ENCODE measurements at regions not wholly inside any gene's neighbourhood (a gene's known extent, or its start where the extent isn't known, plus 50 kb on each side); places are given as distances from the start of the nearest gene placed in this dataset.
"Not testable (repeated sequence)": the region's sequence is repeated elsewhere in the genome, so short reads cannot be mapped to it uniquely, and the experiment has no call there.

DNA sequence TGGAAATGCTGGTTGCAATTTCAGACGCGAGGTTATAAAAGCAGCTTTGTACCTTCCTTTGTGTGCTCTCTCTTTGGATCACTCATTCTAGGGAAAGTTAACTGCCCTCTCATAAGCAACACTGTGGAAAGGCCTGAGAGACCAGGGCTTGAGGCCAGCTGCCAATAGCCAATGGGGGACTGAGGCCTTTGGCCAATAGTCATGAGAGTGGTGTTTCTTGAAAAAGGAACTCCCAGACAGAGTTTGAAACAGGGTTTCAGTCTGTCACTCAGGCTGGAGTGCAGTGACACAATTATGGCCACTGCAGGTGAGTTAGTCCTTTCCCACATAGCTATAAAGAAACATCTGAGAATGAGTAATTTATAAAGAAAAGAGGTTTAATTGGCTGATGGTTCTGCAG, 524.7 kb upstream of the SMIM31 start:
- DNase-seq: no peak

DNA sequence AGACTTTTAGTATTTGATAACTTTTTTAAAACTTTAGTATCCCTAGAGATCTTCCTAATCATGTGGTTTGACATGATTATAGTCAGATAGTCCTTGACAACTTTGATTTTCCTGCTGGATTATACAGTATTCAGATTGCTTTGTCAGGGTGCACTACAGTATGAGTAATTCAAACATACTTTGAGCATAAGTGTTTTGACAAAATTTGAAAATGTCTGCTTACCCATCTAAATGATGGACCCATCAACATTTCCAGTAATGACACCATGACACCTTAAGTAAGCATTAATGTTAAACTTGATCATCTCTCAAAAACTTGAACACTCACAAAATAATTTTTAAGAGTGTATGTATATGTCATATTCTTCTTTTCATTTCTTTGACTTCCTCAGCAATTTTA, 514.5 kb upstream of the SMIM31 start:
- no peak for DNase-seq

DNA sequence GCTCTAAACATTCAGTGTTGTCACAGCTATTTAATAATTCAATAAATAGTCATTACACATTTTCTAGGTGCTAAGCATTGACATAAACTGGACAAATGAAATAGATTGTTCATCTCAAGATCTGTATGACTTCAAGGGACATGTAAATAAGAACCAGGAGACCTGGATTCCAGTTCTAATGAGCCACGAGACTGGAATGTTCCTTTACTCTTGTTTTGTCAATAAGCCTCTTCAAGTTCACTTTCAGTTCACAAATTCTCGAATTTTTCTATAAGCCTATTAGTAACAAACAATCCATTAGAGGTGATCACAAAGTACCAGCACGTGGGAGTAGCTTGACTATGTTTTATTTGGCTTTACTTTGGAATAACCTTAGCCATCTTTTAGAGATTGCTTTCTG, 514.0 kb upstream of the SMIM31 start:
- DNase-seq: no peak

DNA sequence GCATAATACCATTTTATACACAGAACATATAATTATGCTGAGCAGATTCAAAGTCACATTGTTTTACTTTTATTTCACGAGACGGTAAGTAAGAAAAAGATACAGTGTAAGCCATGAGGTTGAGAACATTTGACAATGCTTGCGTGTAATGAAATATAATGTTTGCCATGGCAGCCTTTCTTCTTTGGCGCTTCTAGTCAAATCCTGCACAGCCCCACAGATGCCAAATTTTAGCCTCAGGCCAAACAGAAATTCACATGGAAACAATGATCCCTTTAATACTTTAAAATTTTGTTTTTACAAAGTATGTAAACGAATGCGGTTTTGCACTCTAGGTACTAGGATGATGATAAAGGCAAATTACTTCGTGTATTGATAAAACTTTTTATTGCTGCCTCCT, 502.7 kb upstream of the SMIM31 start:
- DNase-seq: no peak

DNA sequence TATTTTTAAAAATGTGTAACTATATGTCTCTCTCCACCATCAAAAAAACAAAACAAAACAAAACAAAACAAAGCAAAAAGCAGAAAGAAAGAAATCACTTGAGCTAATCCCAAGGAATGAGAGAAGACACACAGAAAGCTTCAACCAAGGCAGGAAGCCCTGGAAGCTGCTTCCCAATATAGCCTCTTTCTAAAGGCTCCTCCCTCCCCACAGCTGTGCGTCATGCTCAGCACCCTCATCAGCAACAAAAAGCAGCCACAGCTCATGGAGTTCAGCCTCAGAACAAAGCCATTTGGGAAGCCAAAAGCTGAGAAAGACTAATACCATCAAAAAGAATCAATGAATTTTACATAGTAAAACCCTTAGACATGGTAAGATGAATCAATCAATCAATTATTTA, 501.6 kb upstream of the SMIM31 start:
- no peak for DNase-seq

DNA sequence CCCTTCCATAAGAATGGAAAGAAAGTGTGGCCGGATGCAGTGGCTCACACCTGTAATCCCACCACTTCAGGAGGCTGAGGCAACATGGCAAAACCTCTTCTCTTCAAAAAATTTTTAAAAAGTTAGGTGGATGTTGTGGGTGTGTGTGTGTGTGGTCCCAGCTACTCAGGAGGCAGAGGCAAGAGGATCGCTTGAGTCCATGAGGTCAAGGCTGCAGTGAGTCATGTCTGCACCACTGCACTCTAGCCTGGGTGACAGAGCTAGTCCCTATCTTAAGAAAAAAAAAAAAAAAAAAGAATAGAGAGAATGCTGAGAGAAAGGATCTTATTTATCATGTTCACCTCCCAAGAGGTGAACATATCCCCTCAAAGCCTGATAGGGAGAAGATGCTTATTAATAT, 492.1 kb upstream of the SMIM31 start:
- no peak for DNase-seq

DNA sequence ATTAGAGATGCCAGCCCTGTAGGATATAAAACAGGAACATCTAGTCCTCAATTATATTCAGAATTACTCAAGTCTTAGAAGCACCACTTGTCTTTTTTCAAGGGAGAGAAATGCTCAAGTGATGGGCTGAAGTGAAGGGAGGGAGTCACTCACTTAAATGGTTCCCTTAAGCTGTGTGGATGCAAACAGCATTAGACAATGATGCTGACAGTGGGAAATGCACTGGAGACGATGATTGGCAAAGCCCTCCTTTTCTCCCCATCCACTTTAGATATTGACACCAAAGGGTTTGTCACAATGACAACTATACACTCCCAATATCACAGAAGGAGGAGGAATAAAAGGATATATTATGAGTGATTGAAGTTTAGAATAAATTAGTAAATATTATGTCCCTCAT, 491.4 kb upstream of the SMIM31 start:
- DNase-seq: not testable (repeated sequence)

DNA sequence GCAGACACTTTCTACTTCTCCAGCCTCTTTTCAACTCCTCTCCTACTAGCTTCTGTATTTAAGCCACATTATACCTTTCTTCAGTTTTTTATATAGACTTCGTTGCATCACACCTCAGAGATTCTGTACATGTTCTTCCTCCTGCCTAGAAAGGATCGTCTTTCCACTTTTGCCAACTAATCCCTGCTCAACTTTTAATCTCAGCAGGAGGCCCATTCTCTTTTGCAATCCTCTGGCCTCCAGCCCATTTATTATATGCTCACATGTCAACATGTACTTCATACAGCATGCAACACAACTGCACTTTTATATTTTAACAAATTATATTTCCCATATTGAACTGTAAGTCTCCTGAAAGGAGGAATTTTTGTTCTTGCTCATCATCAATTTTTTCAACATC, 476.5 kb upstream of the SMIM31 start:
- not testable (repeated sequence) for DNase-seq

DNA sequence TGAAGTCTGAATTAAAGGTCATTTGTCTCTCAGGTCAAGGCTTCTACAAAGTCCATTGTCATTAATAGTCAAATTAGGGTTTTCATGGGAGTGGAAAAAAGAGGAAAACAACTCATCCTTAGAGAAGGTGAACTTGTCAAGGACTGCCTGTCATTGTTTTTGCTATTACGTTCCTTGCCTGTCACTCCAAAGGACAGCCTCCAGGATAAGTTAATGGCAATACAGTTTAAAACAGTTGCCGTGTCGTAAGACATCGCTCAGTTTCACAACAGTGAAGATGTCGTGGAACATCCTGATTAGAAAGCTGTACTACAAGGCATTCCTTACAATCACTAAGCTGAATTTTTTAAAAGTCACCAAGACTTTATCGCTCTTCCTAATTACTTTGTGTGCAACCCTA, 466.8 kb upstream of the SMIM31 start:
- DNase-seq: no peak

DNA sequence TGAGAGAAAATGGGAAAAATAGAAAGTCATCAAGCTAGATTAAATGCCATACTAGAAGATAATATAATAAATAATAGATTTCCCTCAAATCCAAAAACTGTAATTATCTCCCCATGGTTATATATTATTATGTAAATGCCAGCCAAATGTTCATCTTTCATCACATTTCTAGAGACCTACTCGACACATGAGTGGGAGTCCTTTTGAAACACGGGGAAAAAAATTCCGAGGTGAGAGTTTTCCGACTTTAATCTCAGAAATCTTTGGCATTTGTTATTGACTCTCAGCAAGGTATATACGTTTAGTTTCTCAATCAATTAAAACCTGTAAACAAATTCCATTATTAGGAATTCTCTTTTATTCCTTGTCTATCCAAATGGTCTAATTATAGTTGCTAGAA, 465.4 kb upstream of the SMIM31 start:
- no peak for DNase-seq

DNA sequence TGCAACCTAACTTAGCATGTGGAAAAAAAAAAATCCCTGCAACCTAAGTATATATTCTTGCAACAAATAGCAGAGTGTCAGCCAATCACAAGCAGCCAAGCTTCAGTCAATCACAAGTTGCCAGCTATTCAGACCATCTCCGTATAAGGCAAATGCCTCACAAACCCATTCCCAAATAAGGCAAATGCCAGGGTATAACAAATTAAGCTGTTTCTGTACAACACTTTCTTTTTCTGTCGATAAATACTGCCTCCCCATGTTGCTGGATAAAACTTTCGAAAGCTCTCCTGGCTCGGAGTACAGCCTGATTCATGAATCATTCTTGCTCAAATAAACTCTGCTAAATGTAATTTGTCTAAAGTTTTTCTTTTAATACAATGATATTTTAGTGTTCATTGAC, 460.7 kb upstream of the SMIM31 start:
- no peak for DNase-seq

DNA sequence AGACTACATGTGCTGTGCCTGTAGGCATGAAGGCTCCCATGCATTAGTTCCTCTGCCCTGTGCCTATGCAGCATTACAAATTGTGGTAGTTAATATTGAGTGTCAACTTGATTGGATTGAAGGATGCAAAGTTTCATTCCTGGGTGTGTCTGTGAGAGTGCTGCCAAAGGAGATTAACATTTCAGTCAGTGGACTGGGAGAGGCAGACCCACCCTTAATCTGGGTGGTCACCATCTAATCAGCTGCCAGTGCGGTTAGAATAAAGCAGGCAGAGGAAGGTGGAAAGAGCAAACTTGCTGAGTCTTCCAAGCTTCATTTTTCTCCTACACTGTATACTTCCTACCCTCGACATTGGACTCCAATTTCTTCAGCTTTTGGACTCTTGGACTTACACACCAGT, 460.2 kb upstream of the SMIM31 start:
- no peak for DNase-seq

DNA sequence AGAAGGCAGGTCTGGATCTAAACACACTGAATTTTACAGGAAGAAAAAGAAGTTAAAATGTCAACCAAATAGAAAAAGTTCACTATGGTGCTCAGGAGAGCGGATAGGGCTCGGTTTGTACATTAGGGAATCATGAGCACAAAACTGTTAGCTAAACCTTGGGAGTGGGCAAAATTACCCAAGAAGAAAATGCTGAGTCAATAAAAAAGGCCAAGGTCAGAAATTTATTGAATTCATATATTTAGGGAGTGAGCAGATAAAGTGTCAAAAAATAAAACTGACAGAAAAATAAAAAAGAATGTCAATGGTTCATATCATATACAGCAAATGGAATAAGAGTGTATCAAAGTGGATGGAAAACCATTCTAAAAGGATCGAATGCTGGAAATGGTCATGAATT, 452.5 kb upstream of the SMIM31 start:
- no peak for DNase-seq

DNA sequence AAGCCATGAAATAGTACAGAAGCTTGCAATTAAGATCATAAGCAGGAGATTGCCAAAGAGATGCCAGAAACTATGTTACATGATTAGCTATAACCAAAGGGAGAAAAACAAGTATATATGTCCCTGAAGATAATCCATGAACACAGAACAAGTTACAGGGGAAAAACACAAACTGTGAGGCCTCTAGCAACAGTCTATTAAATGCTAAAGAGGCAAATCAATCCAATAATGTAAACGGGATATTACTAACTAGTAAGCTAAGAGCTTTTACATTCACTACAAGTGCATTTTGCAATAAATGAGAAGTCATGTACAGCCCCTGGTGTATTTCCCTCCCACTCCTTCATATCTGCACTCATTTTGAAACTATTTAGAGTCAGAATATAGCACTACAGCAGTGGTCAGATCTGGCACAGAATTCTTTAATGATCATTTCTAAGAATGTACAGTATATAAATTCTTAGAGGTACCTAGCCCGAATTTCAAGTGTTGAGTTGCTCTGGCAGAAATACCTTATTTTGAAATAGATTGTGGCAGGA, 449.8 kb upstream of the SMIM31 start:
- no peak for DNase-seq

DNA sequence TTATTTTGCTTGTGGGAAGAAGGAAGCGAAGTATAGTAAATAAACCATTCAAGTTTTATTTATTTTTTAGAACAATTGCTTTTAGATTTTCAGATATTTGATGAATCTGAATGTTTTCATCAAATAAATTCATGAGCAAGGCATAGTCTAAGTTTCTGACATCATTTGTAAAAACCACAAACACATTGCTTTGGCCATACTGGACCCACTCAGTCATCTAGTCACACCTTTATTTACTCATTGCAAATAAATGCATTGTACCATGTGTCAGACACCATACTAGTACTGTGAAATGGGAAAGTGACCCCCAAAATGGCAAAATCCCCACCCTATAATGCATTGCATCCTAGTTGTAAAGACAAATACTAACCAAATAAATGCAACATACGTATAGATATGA, 449.1 kb upstream of the SMIM31 start:
- DNase-seq: no peak

DNA sequence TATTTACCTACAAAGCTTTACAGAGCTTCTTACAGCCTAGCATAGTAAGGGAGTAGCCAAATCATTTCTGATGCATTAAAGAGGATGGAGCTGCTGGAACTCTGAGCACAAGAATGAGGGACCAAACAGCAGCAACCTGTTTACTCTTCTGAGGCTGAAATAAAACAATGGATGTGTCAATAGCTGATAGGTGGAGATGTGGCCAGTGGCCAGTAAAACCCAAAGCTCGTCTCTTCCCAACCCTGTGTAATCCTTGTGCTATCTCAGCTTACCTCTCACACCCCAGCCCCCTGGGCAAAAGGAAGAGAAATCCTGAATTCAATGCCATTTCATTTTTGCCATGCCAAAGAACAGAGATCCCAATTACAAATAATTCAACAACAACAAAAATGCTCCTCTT, 446.7 kb upstream of the SMIM31 start:
- no peak for DNase-seq

DNA sequence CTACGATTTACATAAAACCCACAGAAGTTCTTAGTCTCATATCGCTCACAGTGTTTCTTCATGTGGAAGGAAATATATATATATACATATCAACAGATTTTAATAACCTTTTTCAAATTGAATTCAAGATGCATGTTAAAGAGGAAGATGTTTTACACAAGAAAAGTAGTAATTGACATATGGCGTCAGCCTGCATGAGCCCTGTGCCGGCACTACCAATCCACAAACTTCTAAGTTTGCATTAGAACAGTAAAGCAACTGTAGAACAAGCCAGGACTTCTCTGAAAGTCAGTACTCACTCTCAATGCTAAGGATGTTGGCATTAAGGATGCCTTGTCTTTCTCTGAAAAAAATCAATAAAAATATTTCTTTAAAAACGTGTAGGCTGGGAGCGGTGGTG, 441.3 kb upstream of the SMIM31 start:
- no peak for DNase-seq

DNA sequence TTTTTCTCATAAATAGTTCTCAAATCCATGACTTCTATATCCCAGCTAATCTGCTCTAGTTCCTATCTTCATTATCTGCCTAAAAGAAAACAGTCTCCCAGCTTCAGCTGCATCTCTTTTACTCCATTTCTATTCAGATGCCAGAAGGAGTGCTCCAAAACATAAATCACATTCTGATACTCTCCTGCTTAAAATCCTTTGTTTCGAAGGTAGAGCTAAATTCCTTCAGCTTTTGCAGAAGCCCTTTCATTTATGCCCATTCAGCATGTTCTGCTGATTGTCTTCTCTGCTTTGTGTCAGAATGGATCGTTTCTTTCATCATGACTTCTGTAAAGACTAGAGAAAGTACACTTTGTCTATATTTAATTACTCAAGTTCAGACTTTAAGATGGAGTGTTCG, 440.1 kb upstream of the SMIM31 start:
- no peak for DNase-seq

DNA sequence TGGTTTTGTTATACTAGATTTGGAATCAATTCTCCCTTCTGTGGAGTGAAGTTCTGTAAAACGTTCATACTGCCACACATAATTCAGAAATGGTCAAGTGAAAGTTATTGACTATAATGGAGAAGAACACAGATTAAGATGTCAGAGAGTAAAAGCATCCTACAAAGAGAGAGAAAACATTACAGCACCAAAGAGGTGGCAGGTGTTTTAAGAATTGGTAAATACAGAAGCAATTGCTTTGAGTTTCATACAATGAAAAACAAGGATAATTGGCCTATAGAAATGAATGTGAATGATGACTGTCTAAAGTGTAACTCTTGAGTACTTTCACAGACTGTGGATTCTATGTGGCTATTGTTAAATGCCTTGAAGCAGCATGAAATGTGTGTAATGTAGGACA, 435.6 kb upstream of the SMIM31 start:
- DNase-seq: no peak

DNA sequence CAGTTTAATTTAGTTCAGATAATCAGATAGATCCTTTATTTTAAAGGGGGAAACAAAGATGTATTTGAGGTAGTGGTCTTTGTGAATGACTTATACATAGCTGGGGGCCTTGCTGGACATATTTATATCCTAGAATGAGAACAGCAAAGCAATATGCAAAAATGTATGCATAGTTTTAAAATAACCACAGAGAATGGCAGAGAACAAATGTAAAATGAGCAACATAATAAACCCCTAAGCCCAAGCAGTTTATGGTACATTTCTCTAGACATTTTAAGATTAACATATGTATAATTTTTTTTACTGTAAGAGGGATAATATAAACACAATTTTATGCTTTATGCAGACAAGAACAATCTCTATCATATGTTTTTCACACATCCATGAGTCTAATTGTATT, 434.2 kb upstream of the SMIM31 start:
- DNase-seq: no peak

DNA sequence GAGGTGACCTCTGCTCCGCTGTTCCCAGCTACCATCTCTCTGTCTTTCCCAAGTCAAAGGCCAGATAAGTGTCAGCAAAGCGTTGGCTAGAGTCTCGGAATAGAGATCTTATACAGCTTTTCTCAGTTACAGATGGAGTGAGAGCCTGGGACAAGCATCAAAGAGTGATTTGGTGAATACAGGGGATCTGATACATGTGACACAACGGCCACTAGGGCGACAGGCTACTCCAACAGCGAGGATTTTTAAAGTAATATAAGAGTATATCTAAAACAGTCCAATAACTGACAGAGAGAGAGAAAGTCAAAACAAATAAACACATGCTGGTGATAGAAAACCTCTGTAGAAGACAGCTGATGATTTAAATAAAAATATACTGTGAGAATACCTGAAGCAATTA, 433.1 kb upstream of the SMIM31 start:
- no peak for DNase-seq

DNA sequence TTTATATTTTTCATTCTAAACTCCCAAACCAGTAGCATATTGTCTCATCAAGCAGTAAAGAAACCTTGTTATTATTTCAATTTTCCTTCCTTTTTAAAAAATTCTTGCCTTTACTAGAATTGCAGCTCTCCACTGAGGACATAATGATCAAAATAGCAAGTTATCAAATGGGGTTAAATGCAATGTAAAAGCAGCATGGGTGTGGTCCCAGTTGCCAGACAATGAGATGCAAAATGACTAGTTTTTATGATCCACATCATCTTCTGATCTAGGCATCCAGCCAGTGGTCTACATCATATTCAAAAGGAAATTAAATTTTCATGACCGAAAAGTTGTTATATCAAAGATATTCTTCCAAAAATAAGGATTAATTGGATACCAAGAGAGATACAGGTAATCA, 427.9 kb upstream of the SMIM31 start:
- DNase-seq: no peak

DNA sequence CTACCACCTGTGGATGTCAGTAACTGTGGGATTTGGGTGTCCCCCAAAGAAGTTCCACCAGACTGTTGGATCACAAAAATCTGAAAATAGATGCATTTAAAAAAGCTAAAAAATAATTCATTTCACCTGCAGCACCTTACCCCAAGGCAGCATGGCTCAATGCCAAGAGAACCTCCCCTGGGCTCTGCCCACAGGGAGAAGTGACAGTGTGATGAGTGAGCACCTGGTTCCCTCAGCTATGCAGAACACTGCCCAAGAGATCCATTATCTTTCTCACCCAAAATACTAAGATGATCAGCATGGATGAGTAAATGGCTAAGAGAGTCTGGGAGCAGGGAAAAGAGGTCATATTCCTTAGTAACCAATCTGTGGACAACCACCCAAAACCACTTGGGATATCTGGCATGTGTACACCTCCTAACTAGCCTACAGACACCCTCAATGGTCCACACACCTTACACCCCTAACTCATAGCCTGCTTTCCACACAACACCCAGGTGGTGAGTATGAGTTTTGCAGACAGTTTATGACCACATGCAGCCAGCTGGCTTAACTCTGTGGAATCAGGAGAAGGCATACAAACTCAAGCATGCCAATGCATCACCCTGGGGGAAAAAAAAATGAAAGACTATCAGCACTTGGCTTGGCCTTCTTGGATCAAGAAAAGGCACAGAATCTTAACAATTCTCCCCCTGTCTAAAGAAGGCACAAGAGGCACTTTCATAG, 416.5 kb upstream of the SMIM31 start:
- DNase-seq: no peak

DNA sequence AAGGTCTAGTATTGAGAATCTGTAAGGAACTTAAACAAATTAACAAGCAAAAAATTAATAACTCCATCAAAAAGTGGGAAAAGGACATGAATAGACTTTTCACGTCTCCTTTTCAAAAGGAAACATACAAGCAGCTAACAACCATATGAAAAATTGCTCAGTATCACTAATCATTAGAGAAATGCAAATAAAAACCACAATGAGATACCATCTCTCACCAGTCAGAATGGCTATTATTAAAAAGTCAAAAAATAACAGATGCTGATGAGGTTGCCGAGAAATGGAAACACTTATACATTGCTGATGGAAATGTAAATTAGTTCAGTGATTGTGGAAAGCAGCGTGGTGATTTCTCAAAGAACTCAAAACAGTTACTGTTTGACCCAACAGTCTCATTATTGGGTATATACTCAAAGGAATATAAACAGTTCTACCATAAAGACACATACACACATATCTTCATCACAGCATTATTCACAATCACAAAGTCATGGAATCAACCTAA, 410.4 kb upstream of the SMIM31 start:
- DNase-seq: no peak

DNA sequence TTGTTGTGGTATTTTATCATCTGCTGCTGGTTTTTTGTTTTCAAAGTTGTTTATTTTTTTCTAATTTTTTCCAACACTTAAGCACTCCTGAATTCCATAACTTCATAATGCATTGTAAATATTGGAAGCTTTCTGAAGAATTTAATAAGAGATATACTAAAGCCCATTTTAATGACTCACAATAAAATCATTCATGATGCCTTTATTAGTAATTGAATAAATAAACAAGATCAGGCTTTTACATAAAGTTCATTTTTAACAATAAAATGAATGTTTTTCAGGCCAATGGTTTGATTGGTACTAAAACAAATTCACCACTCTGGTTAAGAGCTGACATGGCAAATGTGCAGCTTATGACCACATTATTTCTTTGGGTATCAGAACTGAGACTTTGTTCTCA, 408.2 kb upstream of the SMIM31 start:
- DNase-seq: no peak

Data from retina (tissue), 1 donor.